H9 (cell line): ENCODE measurements at regions not wholly inside any gene's neighbourhood (a gene's known extent, or its start where the extent isn't known, plus 50 kb on each side); places are given as distances from the start of the nearest gene placed in this dataset.

Experiments
- DNase-seq: peaks from one replicate; pipeline ENCODE4 v3.0.0-alpha.2; 2017
- H2AFZ ChIP-seq: one replicate; pipeline ENCODE4 v1.6.1; 2013; ENCODE audit warnings: mild to moderate bottlenecking, low read length, control low read depth, moderate library complexity
- H2AK5ac ChIP-seq: 2 replicates; pipeline ENCODE4 v1.6.1; 2013; ENCODE audit warnings: low read length, control low read depth, mixed read lengths; ENCODE audit not compliant: insufficient read length
- H2BK120ac ChIP-seq: one replicate; pipeline ENCODE4 v1.6.1; 2013; ENCODE audit warnings: low read depth, mild to moderate bottlenecking, low read length, control low read depth, inconsistent platforms; ENCODE audit not compliant: poor library complexity, severe bottlenecking
- H2BK12ac ChIP-seq: 2 replicates; pipeline ENCODE4 v1.6.1; 2013; ENCODE audit warnings: low read length, control low read depth, mixed read lengths, low read depth; ENCODE audit not compliant: insufficient read length
- H2BK15ac ChIP-seq: 2 replicates; pipeline ENCODE4 v1.6.1; 2013; ENCODE audit warnings: low read depth, low read length, control low read depth
- H2BK20ac ChIP-seq: one replicate; pipeline ENCODE4 v1.6.1; 2013; ENCODE audit warnings: low read depth, mild to moderate bottlenecking, low read length, control low read depth, inconsistent platforms; ENCODE audit not compliant: poor library complexity, severe bottlenecking
- H2BK5ac ChIP-seq: 2 replicates; pipeline ENCODE4 v1.6.1; 2013; ENCODE audit warnings: low read length, control low read depth, mixed read lengths; ENCODE audit not compliant: insufficient read length
- H3K14ac ChIP-seq: 2 replicates; pipeline ENCODE4 v1.6.1; 2013; ENCODE audit warnings: low read length, control low read depth; ENCODE audit not compliant: insufficient read depth
- H3K18ac ChIP-seq: 2 replicates; pipeline ENCODE4 v1.6.1; 2013; ENCODE audit warnings: low read depth, mild to moderate bottlenecking, mixed read lengths, low read length, control low read depth; ENCODE audit not compliant: insufficient read length
- H3K23ac ChIP-seq: 2 replicates; pipeline ENCODE4 v1.6.1; 2013; ENCODE audit warnings: low read length, control low read depth, mixed read lengths, low read depth; ENCODE audit not compliant: insufficient read length
- H3K23me2 ChIP-seq: 2 replicates; pipeline ENCODE4 v1.6.1; 2013; ENCODE audit warnings: low read depth, mild to moderate bottlenecking, mixed read lengths, low read length, control low read depth; ENCODE audit not compliant: insufficient read length, poor library complexity, severe bottlenecking
- H3K27ac ChIP-seq: 2 replicates; pipeline ENCODE4 v1.5.1; 2013; ENCODE audit warnings: low read length, control low read depth, mixed read lengths, low read depth; ENCODE audit not compliant: insufficient read length
- H3K27me3 ChIP-seq: 2 replicates; pipeline ENCODE4 v1.6.1; 2013; ENCODE audit warnings: low read length, control low read depth, inconsistent platforms; ENCODE audit not compliant: insufficient read depth
- H3K4ac ChIP-seq: 2 replicates; pipeline ENCODE4 v1.6.1; 2013; ENCODE audit warnings: low read depth, mild to moderate bottlenecking, control low read depth, inconsistent platforms, low read length, moderate library complexity
- H3K4me1 ChIP-seq: 2 replicates; pipeline ENCODE4 v1.6.1; 2013; ENCODE audit warnings: low read length, control low read depth, inconsistent platforms; ENCODE audit not compliant: insufficient read depth
- H3K4me2 ChIP-seq: 2 replicates; pipeline ENCODE4 v1.6.1; 2013; ENCODE audit warnings: low read length, control low read depth, mixed read lengths; ENCODE audit not compliant: insufficient read length, insufficient read depth
- H3K56ac ChIP-seq: 2 replicates; pipeline ENCODE4 v1.6.1; 2013; ENCODE audit warnings: low read depth, mild to moderate bottlenecking, mixed read lengths, low read length, control low read depth; ENCODE audit not compliant: insufficient read length
- H3K79me1 ChIP-seq: 2 replicates; pipeline ENCODE4 v1.6.1; 2013; ENCODE audit warnings: low read depth, mild to moderate bottlenecking, moderate library complexity, low read length, control low read depth, inconsistent platforms; ENCODE audit not compliant: insufficient read depth, poor library complexity, severe bottlenecking
- H3K79me2 ChIP-seq: 2 replicates; pipeline ENCODE4 v1.6.1; 2013; ENCODE audit warnings: low read length, control low read depth, inconsistent platforms; ENCODE audit not compliant: insufficient read depth
- H3K9ac ChIP-seq: 2 replicates; pipeline ENCODE4 v1.6.1; 2013; ENCODE audit warnings: low read length, control low read depth, mixed read lengths; ENCODE audit not compliant: insufficient read length; ENCODE audit errors: extremely low read depth
- H3K9me3 ChIP-seq: one replicate; pipeline ENCODE4 v1.6.1; 2013; ENCODE audit warnings: low read depth, low read length, inconsistent platforms; ENCODE audit not compliant: control insufficient read depth
- H3T11ph ChIP-seq: one replicate; pipeline ENCODE4 v1.6.1; 2013; ENCODE audit warnings: mild to moderate bottlenecking, low read length, control low read depth, inconsistent platforms
- H4K20me1 ChIP-seq: one replicate; pipeline ENCODE4 v1.6.1; 2013; ENCODE audit not compliant: control insufficient read depth, insufficient read length, insufficient read depth
- H4K5ac ChIP-seq: 2 replicates; pipeline ENCODE4 v1.6.1; 2013; ENCODE audit warnings: low read depth, mild to moderate bottlenecking, mixed read lengths, low read length, control low read depth; ENCODE audit not compliant: insufficient read length
- H4K8ac ChIP-seq: replicated peaks from 2 replicates; pipeline ENCODE4 v1.6.1; 2013; ENCODE audit warnings: low read length, control low read depth, mixed read lengths, low read depth; ENCODE audit not compliant: insufficient read length
- H4K91ac ChIP-seq: 2 replicates; pipeline ENCODE4 v1.6.1; 2013; ENCODE audit warnings: low read depth, mild to moderate bottlenecking, moderate library complexity, mixed read lengths, low read length, control low read depth; ENCODE audit not compliant: insufficient read length
- H3K27ac Mint-ChIP-seq, 3 experiments: 2 replicates in 2 of 3; 3 replicates in 1 of 3; pipeline ENCODE4 v1.8.0; 2020 to 2021; ENCODE audit warnings: mixed read lengths in 3 of 3, mild to moderate bottlenecking in 1 of 3, moderate library complexity in 1 of 3
- H3K27me3 Mint-ChIP-seq: 2 replicates; pipeline ENCODE4 v1.8.0; 2021; ENCODE audit warnings: low read depth, mild to moderate bottlenecking, moderate library complexity, mixed read lengths
- H3K36me3 Mint-ChIP-seq, 3 experiments: 2 replicates in 2 of 3; 3 replicates in 1 of 3; pipeline ENCODE4 v1.8.0; 2020 to 2021; ENCODE audit warnings: low read depth in 3 of 3, mixed read lengths in 3 of 3; ENCODE audit not compliant: insufficient read depth in 1 of 3
- H3K4me1 Mint-ChIP-seq, 2 experiments: 2 replicates each; pipeline ENCODE4 v1.8.0; 2020; ENCODE audit warnings: mixed read lengths in 2 of 2
- H3K4me3 Mint-ChIP-seq, 2 experiments: 2 replicates in 1 of 2; 3 replicates in 1 of 2; pipeline ENCODE4 v1.8.0; 2020 to 2021; ENCODE audit warnings: mild to moderate bottlenecking in 2 of 2, mixed read lengths in 2 of 2, moderate library complexity in 1 of 2
- H3K9me3 Mint-ChIP-seq, 2 experiments: 2 replicates in 1 of 2; 3 replicates in 1 of 2; pipeline ENCODE4 v1.8.0; 2020; ENCODE audit warnings: mild to moderate bottlenecking in 2 of 2, mixed read lengths in 2 of 2, moderate library complexity in 1 of 2
- WGBS: extraction: QIAGEN DNeasy Blood & Tissue Kit; methylation state at CpG from one replicate; pipeline ENCODE4 v1.1.7; 2013; ENCODE audit warnings: missing lambda C conversion rate, low lambda C conversion rate, mixed read lengths; ENCODE audit not compliant: insufficient read length; ENCODE audit errors: extremely low coverage; 5-methylcytosine and 5-hydroxymethylcytosine counted together
- TF ChIP-seq, protein P1 (sequence below): fragments of 200-600 bp; sonication (generic); conservative IDR thresholded peaks from 3 replicates; pipeline ENCODE4 v1.8.0; 2021; ENCODE audit warnings: antibody characterized with exemption, mild to moderate bottlenecking

GRCh38 chr17:71480099-71480498, 640.7 kb upstream of the SOX9 start:
- no peaks in the 10 kb centered on the region for H3K9me3 ChIP-seq
- no CpG with 5 or more reads among the region's 3 CpGs for WGBS
- DNase-seq, result no peak

More at GRCh38 chr17:71480099-71480498, 640.7 kb upstream of the SOX9 start:
- no peak overlapping the region for H3K14ac ChIP-seq
- H3K36me3 Mint-ChIP-seq, result no peaks in the 10 kb centered on the region
- H4K5ac ChIP-seq, result no peak overlapping the region
- H2AFZ ChIP-seq, result no peak overlapping the region
- H2BK20ac ChIP-seq, result no peak overlapping the region
- H3K27ac ChIP-seq, result no peak overlapping the region
- no peak overlapping the region for H2BK12ac ChIP-seq
- no peak overlapping the region for H3K23ac ChIP-seq
- no peak overlapping the region for H3K4ac ChIP-seq
- H3K4me2 ChIP-seq, result no peak overlapping the region
- H2BK15ac ChIP-seq, result no peak overlapping the region
- no peak overlapping the region for H3K9ac ChIP-seq
- TF ChIP-seq, protein P1, sequence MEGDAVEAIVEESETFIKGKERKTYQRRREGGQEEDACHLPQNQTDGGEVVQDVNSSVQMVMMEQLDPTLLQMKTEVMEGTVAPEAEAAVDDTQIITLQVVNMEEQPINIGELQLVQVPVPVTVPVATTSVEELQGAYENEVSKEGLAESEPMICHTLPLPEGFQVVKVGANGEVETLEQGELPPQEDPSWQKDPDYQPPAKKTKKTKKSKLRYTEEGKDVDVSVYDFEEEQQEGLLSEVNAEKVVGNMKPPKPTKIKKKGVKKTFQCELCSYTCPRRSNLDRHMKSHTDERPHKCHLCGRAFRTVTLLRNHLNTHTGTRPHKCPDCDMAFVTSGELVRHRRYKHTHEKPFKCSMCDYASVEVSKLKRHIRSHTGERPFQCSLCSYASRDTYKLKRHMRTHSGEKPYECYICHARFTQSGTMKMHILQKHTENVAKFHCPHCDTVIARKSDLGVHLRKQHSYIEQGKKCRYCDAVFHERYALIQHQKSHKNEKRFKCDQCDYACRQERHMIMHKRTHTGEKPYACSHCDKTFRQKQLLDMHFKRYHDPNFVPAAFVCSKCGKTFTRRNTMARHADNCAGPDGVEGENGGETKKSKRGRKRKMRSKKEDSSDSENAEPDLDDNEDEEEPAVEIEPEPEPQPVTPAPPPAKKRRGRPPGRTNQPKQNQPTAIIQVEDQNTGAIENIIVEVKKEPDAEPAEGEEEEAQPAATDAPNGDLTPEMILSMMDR, result no peak
- no peaks in the 10 kb centered on the region for H3K79me1 ChIP-seq
- H3K23me2 ChIP-seq, result no peaks in the 10 kb centered on the region
- H3K56ac ChIP-seq, result no peak overlapping the region
- H2BK5ac ChIP-seq, result no peak overlapping the region
- H3K4me3 Mint-ChIP-seq, result no peak overlapping the region
- H3K4me1 Mint-ChIP-seq, result no peaks in the 10 kb centered on the region
- no peak overlapping the region for H3T11ph ChIP-seq
- no peaks in the 10 kb centered on the region for H3K79me2 ChIP-seq
- no peak overlapping the region for H2BK120ac ChIP-seq
- no peaks in the 10 kb centered on the region for H4K20me1 ChIP-seq
- H2AK5ac ChIP-seq, result no peak overlapping the region
- H3K18ac ChIP-seq, result no peak overlapping the region
- no peak overlapping the region for H3K27ac Mint-ChIP-seq
- H3K27me3 ChIP-seq, result no peaks in the 10 kb centered on the region
- no peak overlapping the region for H4K8ac ChIP-seq
- no peaks in the 10 kb centered on the region for H3K27me3 Mint-ChIP-seq
- H3K9me3 Mint-ChIP-seq, result no peaks in the 10 kb centered on the region
- no peaks in the 10 kb centered on the region for H3K4me1 ChIP-seq
- no peak overlapping the region for H4K91ac ChIP-seq
